CD4-positive, alpha-beta T cell (primary cell): ENCODE measurements at regions not wholly inside any gene's neighbourhood (a gene's known extent, or its start where the extent isn't known, plus 50 kb on each side); places are given as distances from the start of the nearest gene placed in this dataset.

Source experiments
- ATAC-seq: fragments of 200-7000 bp; cut with Tn5 transposase; one replicate; pipeline ENCODE4 v1.10.0; 2022; ENCODE audit warnings: mild to moderate bottlenecking; ENCODE audit not compliant: poor library complexity
- CTCF ChIA-PET: fragments of 350-600 bp; sonication (Branson Sonifier 250); formaldehyde crosslinking; loops from one replicate; lab custom pipeline; 2021; ENCODE audit warnings: antibody characterized with exemption, inconsistent platforms; lab: Charles Lee
- POLR2A ChIA-PET: fragments of 350-600 bp; sonication (Branson Sonifier 250); formaldehyde crosslinking; loops from one replicate; lab custom pipeline; 2021; ENCODE audit warnings: antibody characterized with exemption, inconsistent platforms; lab: Charles Lee
- DNase-seq, 14 experiments: peaks; one replicate each; pipeline ENCODE4 v3.0.0-alpha.2; 2013 to 2020; ENCODE audit warnings: mixed read lengths in 2 of 14
- H3K27ac ChIP-seq, 2 donors: one replicate each; pipeline versions ENCODE4 v1.5.1 to v1.7.0; 2013; ENCODE audit warnings: low read length in 2 of 2, low read depth in 1 of 2, mild to moderate bottlenecking in 1 of 2
- H3K27me3 ChIP-seq, 2 experiments: 1 replicate in 1 of 2; 2 replicates in 1 of 2; pipeline versions ENCODE4 v1.6.1 to v1.7.0; 2013; ENCODE audit warnings: low read length in 2 of 2, control low read depth in 1 of 2, mild to moderate bottlenecking in 1 of 2, moderate library complexity in 1 of 2; ENCODE audit not compliant: insufficient read depth in 2 of 2, control insufficient read depth in 1 of 2
- H3K36me3 ChIP-seq: one replicate; pipeline ENCODE4 v1.6.1; 2013; ENCODE audit warnings: low read length, control low read depth; ENCODE audit not compliant: insufficient read depth
- H3K4me1 ChIP-seq: one replicate; pipeline ENCODE4 v1.6.1; 2013; ENCODE audit warnings: low read length, control low read depth; ENCODE audit not compliant: insufficient read depth
- H3K4me3 ChIP-seq: one replicate; pipeline ENCODE4 v1.5.1; 2013; ENCODE audit warnings: mild to moderate bottlenecking, low read length, moderate library complexity
- H3K9me3 ChIP-seq, 2 experiments: 1 replicate in 1 of 2; 2 replicates in 1 of 2; pipeline versions ENCODE4 v1.6.1 to v1.7.0; 2013; ENCODE audit warnings: low read length in 2 of 2, mild to moderate bottlenecking in 2 of 2, control low read depth in 1 of 2, moderate library complexity in 1 of 2; ENCODE audit not compliant: control insufficient read depth in 1 of 2, insufficient read depth in 1 of 2
- H3K27ac Mint-ChIP-seq: one replicate; pipeline ENCODE4 v1.8.0; 2020; ENCODE audit warnings: mixed read lengths
- H3K27me3 Mint-ChIP-seq: one replicate; pipeline ENCODE4 v1.8.0; 2021; ENCODE audit warnings: mixed read lengths
- H3K36me3 Mint-ChIP-seq: one replicate; pipeline ENCODE4 v1.8.0; 2021; ENCODE audit warnings: low read depth, mixed read lengths
- H3K4me1 Mint-ChIP-seq: one replicate; pipeline ENCODE4 v1.8.0; 2021; ENCODE audit warnings: low read depth, mixed read lengths
- H3K4me3 Mint-ChIP-seq: one replicate; pipeline ENCODE4 v1.8.0; 2020; ENCODE audit warnings: mild to moderate bottlenecking, mixed read lengths
- H3K9me3 Mint-ChIP-seq: one replicate; pipeline ENCODE4 v1.8.0; 2020; ENCODE audit warnings: mixed read lengths
- intact Hi-C, 2 experiments: fragments of 100-400 bp; cut with DNase I in 1 of 2; cut with micrococcal nuclease in 1 of 2; formaldehyde crosslinking; loops; one replicate each; pipeline versions ENCODE4 v1.15.1 to v1.9.0; 2023 to 2025; cut with DNase I, micrococcal nuclease
- TF ChIP-seq, protein P1 (sequence below): fragments of 200-600 bp; IDR thresholded peaks from one replicate; pipeline ENCODE4 v1.8.0; 2022; ENCODE audit warnings: antibody characterized with exemption, mild to moderate bottlenecking

DNA sequence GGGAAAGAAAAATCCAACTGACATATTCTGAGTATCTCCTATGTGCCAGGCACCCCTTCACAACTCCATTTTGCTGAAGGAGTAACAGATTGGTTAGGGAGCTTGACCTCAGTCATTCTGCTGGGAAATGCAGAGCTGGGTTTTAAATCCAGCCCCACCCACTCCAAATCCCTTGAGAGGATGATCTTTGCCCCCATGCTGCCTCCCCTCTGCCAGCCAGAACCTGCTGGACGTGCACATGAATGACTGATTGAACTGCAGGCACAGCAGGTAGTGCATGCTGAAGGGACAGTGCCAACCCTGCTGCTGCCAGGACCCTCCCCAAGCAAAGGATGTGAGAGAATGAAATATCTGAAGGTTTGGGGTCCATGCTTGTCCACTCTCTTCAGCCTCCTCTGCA is 340.9 kb downstream of the BUD13 start:
- POLR2A ChIA-PET = no interaction called here
- no peaks in the 10 kb centered on the region for H3K36me3 Mint-ChIP-seq
- intact Hi-C loops = no loop called here

DNA sequence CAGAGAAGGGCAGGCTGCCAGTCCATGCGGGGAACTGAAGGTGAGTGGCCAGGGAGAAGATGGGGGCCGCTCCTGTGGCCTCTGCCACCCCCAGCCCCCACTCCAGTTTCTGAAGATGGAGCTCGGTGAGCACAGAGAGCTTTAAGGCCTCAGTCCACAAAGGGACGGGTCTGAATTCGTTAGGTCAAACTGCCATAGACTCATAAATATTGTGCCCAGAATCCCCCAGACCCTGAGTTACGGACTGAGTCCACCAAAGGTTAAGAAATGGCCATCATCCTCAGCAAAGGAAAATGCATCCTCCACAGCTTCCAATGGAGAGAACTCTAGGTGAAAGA is 344.2 kb downstream of the BUD13 start:
- POLR2A ChIA-PET = no interaction called here

More for the DNA sequence above, 340.9 kb downstream of the BUD13 start:
- H3K9me3 Mint-ChIP-seq = no peaks in the 10 kb centered on the region
- DNase-seq = no peak
- H3K4me3 Mint-ChIP-seq = no peak overlapping the region
- ATAC-seq = no peak
- H3K27me3 Mint-ChIP-seq = peaks cover 53% of the 10 kb centered on the region
- CTCF ChIA-PET = no interaction called here
- no peak overlapping the region for H3K27ac Mint-ChIP-seq
- Histone ChIP-seq H3K9me3 (peaks cover 0 to 12% of the 10 kb centered on the region in 2 experiments), H3K36me3 (no peaks in the 10 kb centered on the region), H3K27ac (no peak overlapping the region), H3K4me3 (no peak overlapping the region), H3K4me1 (no peaks in the 10 kb centered on the region), H3K27me3 (peaks cover 0 to 5% of the 10 kb centered on the region in 2 experiments)
- H3K4me1 Mint-ChIP-seq = no peaks in the 10 kb centered on the region
- TF ChIP-seq, protein P1, sequence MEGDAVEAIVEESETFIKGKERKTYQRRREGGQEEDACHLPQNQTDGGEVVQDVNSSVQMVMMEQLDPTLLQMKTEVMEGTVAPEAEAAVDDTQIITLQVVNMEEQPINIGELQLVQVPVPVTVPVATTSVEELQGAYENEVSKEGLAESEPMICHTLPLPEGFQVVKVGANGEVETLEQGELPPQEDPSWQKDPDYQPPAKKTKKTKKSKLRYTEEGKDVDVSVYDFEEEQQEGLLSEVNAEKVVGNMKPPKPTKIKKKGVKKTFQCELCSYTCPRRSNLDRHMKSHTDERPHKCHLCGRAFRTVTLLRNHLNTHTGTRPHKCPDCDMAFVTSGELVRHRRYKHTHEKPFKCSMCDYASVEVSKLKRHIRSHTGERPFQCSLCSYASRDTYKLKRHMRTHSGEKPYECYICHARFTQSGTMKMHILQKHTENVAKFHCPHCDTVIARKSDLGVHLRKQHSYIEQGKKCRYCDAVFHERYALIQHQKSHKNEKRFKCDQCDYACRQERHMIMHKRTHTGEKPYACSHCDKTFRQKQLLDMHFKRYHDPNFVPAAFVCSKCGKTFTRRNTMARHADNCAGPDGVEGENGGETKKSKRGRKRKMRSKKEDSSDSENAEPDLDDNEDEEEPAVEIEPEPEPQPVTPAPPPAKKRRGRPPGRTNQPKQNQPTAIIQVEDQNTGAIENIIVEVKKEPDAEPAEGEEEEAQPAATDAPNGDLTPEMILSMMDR = no peak

DNA sequence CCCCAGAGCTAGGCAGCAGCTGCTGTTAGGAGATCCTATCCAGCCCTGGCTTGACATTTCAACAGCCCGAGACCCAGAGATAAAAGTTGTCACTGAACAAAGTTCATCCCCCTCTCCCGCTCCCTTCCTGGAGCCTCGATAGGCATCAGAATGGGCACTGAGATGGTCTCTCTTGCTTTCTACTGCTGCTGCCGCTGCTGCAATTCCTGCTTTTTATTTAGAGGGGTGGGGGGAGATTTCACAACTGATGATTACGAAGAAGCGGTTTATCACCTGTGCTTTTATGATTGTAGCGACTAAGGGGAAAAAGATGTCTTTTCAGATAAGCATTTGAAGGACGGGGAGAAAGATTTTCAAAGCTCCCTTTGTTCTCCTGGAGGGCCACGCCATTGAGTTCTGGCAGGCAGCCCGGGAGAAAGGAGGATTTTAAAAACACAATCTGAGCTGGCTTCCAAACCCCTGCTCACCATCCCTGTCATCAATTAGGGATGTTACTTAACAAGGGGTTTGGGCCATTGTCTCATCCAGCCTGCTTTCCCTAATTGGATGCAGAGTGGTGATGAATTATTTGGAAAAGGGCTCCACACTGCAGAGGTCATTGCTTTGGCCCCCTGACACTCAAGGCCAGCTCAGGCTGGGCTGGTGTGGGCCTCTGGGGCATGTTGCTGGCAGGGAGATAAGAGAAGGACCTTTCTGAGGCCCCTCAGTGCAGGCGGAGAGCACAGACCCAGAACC is 344.7 kb downstream of the BUD13 start:
- DNase-seq (no peak), ATAC-seq (no peak)
- peaks cover 32% of the 10 kb centered on the region for H3K27me3 Mint-ChIP-seq
- ChIA-PET POLR2A (no interaction called here), CTCF (interaction anchor here (0.8 kb wide), 1 partner anchor 10 kb away, joined by 3 read pairs; no protein-coding TSS in a partner anchor)
- Histone ChIP-seq H3K36me3 (no peaks in the 10 kb centered on the region), H3K4me3 (no peak overlapping the region), H3K4me1 (no peaks in the 10 kb centered on the region), H3K9me3 (peaks cover 0 to 19% of the 10 kb centered on the region in 2 experiments), H3K27ac (no peak overlapping the region), H3K27me3 (peaks cover 0 to 5% of the 10 kb centered on the region in 2 experiments)
- no peak overlapping the region for H3K4me3 Mint-ChIP-seq
- no peak overlapping the region for H3K27ac Mint-ChIP-seq
- no peaks in the 10 kb centered on the region for H3K36me3 Mint-ChIP-seq
- intact Hi-C loops = no loop called here
- TF ChIP-seq, protein P1 = no peak
- no peaks in the 10 kb centered on the region for H3K9me3 Mint-ChIP-seq
- H3K4me1 Mint-ChIP-seq = no peaks in the 10 kb centered on the region

More for the DNA sequence above, 344.2 kb downstream of the BUD13 start:
- Histone ChIP-seq H3K27ac (no peak overlapping the region), H3K27me3 (peaks cover 0 to 5% of the 10 kb centered on the region in 2 experiments), H3K4me1 (no peaks in the 10 kb centered on the region), H3K36me3 (no peaks in the 10 kb centered on the region), H3K4me3 (no peak overlapping the region), H3K9me3 (peaks cover 0 to 19% of the 10 kb centered on the region in 2 experiments)
- CTCF ChIA-PET = no interaction called here
- intact Hi-C loops = no loop called here
- Mint-ChIP-seq H3K4me3 (no peak overlapping the region), H3K36me3 (no peaks in the 10 kb centered on the region), H3K27me3 (peaks cover 35% of the 10 kb centered on the region), H3K9me3 (no peaks in the 10 kb centered on the region), H3K27ac (no peak overlapping the region), H3K4me1 (no peaks in the 10 kb centered on the region)
- DNase-seq (no peak), ATAC-seq (no peak)
- TF ChIP-seq, protein P1 = no peak
